Activated B cell treated with CpG ODN at 0.5 μM for 24 hours (primary cell): ENCODE measurements at regions not wholly inside any gene's neighbourhood (a gene's known extent, or its start where the extent isn't known, plus 50 kb on each side); places are given as distances from the start of the nearest gene placed in this dataset.
"Not testable (repeated sequence)": the region's sequence is repeated elsewhere in the genome, so short reads cannot be mapped to it uniquely, and the experiment has no call there.

ENCODE experiments used
- ATAC-seq: fragments of 200-7000 bp; cut with Tn5 transposase; one replicate; pipeline ENCODE4 v1.10.0; 2021; ENCODE audit warnings: low read depth, mild to moderate bottlenecking, moderate library complexity
- CTCF ChIA-PET: fragments of 350-600 bp; sonication (Branson Sonifier 250); formaldehyde crosslinking; loops from one replicate; lab custom pipeline; 2021; ENCODE audit warnings: antibody characterized with exemption; lab: Charles Lee
- POLR2A ChIA-PET: fragments of 350-600 bp; sonication (Branson Sonifier 250); formaldehyde crosslinking; loops from one replicate; lab custom pipeline; 2021; ENCODE audit warnings: antibody characterized with exemption; lab: Charles Lee
- DNase-seq: peaks from one replicate; pipeline ENCODE4 v3.0.0; 2022
- H3K27ac Mint-ChIP-seq: one replicate; pipeline ENCODE4 v1.8.0; 2020; ENCODE audit warnings: mixed read lengths
- H3K27me3 Mint-ChIP-seq: one replicate; pipeline ENCODE4 v1.8.0; 2021; ENCODE audit warnings: mixed read lengths
- H3K36me3 Mint-ChIP-seq: one replicate; pipeline ENCODE4 v1.8.0; 2021; ENCODE audit warnings: low read depth, mixed read lengths
- H3K4me1 Mint-ChIP-seq: one replicate; pipeline ENCODE4 v1.8.0; 2021; ENCODE audit warnings: mixed read lengths
- H3K4me3 Mint-ChIP-seq: one replicate; pipeline ENCODE4 v1.8.0; 2020; ENCODE audit warnings: mild to moderate bottlenecking, mixed read lengths
- H3K9me3 Mint-ChIP-seq: one replicate; pipeline ENCODE4 v1.8.0; 2020; ENCODE audit warnings: mixed read lengths
- CTCF ChIP-seq: fragments of 200-600 bp; IDR thresholded peaks from one replicate; pipeline ENCODE4 v1.8.0; 2022; ENCODE audit warnings: antibody characterized with exemption, mild to moderate bottlenecking
- intact Hi-C: fragments of 100-400 bp; cut with micrococcal nuclease; formaldehyde crosslinking; loops from one replicate; pipeline ENCODE4 v1.15.1; 2024

DNA sequence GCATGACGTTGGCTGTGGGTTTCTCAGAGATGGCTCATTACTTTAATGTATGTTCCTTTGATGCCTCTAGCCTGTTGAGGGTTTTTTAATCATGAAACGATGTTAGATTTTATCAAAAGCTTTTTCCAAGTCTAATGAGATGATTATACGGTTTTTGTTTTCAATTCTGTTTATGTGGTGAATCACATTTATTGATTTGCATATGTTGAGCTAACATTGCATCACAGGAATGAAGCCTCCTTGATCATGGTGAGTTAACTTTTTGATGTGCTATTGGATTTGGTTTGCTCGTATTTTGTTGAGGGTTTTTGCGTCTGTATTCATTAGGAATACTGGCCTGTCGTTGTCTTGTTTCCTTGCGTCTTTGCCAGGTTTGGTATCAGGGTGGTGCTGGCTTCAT, 52.3 kb upstream of the PTPN12 start:
- Mint-ChIP-seq H3K4me3 (no peak overlapping the region), H3K36me3 (no peaks in the 10 kb centered on the region), H3K4me1 (peaks cover 4% of the 10 kb centered on the region), H3K27ac (no peak overlapping the region), H3K9me3 (no peaks in the 10 kb centered on the region), H3K27me3 (peaks cover 2% of the 10 kb centered on the region)
- no peak for TF ChIP-seq CTCF
- intact Hi-C loops = no loop called here
- ATAC-seq = no peak
- ChIA-PET CTCF (no interaction called here), POLR2A (no interaction called here)
- DNase-seq = no peak

DNA sequence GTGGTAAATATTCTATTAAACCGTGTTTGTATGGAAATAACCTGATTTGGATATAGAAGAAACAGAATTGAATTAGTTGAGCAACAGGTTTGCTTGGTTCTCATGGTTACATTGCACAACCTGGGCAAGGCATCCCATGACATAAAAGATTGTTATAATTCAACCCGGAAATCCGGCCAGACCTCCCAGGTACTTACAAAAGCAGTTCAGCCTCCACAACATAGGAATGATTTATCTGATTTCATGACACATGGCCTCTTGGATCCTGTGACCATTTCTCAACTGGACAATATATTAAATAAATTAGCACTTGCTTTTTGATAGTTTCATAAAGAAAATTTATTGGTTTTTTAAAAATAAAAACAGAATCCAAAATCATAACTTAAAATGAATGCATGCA, 55.1 kb upstream of the PTPN12 start:
- Mint-ChIP-seq H3K9me3 (no peaks in the 10 kb centered on the region), H3K4me3 (no peak overlapping the region), H3K27me3 (peaks cover 2% of the 10 kb centered on the region), H3K4me1 (peaks cover 4% of the 10 kb centered on the region), H3K36me3 (no peaks in the 10 kb centered on the region), H3K27ac (no peak overlapping the region)
- ChIA-PET CTCF (no interaction called here), POLR2A (no interaction called here)
- ATAC-seq (no peak), DNase-seq (no peak)
- TF ChIP-seq CTCF = no peak
- intact Hi-C loops = no loop called here

DNA sequence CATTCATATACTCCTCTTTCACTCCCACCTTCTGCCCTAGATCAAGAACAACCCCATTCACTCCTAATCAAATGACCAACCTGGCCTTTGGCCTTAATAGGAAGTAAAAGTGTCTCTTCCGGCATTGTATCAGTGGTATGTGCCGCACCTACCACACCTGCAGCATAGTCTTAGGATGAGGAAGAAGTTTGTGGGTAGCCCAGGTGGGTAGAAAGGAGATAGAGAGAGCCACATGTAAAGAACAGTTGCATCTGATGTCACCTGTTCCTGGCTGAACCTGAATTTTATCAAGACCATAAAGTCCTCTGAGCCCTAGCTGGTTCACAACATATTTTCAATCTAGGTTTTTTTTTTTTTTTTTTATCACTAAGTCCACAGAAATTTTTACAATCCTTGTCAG, 55.5 kb upstream of the PTPN12 start:
- ChIA-PET POLR2A (no interaction called here), CTCF (no interaction called here)
- ATAC-seq (no peak), DNase-seq (no peak)
- no peak for TF ChIP-seq CTCF
- Mint-ChIP-seq H3K9me3 (no peaks in the 10 kb centered on the region), H3K27ac (no peak overlapping the region), H3K36me3 (no peaks in the 10 kb centered on the region), H3K4me1 (peaks cover 4% of the 10 kb centered on the region), H3K4me3 (no peak overlapping the region), H3K27me3 (peaks cover 2% of the 10 kb centered on the region)
- intact Hi-C loops = no loop called here

DNA sequence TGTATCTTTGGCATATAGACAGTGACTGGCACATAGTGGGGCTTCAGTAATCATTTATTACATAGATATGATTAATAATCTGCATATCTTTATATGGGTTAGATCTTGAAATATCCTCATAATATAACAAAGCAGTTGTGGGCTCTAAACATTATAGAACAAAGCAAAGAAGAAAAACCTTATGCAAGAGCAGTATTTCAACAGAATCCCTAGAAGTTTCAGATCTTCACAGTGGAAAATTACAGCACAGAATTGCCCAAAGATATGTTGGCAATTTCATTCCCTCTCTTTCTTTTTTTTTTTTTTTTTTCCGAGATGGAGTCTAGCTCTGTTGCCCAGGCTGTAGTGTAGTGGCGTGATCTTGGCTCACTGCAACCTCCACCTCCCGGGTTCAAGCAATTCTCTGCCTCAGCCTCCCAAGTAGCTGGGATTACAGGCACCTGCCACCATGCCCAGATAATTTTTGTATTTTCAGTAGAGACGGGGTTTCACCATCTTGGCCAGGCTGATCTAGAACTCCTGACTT, 56.9 kb upstream of the PTPN12 start:
- CTCF ChIA-PET, H3K4me3 Mint-ChIP-seq: not testable (repeated sequence)

DNA sequence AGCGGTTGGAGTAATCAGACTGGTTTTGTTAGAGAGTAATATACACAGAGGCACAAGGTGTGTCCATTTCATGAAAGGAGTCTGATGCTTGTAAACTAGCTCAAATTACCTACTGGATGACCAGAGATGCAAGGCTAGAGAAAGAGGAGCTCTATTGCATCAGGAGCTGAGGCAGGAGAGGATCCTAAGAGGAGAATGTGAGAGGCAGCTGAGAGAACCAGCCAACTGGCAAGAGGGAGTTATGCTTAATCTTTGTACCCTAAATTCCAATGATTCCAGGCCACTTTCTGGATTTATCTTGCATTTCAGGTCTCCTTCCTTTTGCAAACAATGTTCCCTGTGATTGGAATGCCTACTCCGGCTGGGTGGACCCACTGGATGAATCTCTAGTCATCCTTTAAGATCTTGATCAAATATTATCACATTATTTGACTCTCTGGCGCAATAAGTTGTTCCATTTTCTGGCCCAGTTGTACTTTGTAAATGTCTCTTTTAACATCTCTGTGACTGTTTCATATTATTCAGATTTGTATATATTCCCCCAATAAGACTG, 57.5 kb upstream of the PTPN12 start:
- Mint-ChIP-seq H3K27ac (no peak overlapping the region), H3K9me3 (no peaks in the 10 kb centered on the region), H3K4me3 (no peak overlapping the region), H3K4me1 (peaks cover 4% of the 10 kb centered on the region), H3K27me3 (peaks cover 2% of the 10 kb centered on the region), H3K36me3 (no peaks in the 10 kb centered on the region)
- DNase-seq = no peak
- intact Hi-C loops = loop anchor here (5.0 kb wide), 1 partner anchor 37 kb away; no protein-coding TSS in a partner anchor
- ATAC-seq = no peak
- TF ChIP-seq CTCF = no peak
- ChIA-PET POLR2A (no interaction called here), CTCF (no interaction called here)

More for the DNA sequence above, 56.9 kb upstream of the PTPN12 start:
- POLR2A ChIA-PET, H3K27ac Mint-ChIP-seq, H3K27me3 Mint-ChIP-seq, intact Hi-C loops, DNase-seq, H3K9me3 Mint-ChIP-seq, H3K36me3 Mint-ChIP-seq, ATAC-seq, H3K4me1 Mint-ChIP-seq: not testable (repeated sequence)

DNA sequence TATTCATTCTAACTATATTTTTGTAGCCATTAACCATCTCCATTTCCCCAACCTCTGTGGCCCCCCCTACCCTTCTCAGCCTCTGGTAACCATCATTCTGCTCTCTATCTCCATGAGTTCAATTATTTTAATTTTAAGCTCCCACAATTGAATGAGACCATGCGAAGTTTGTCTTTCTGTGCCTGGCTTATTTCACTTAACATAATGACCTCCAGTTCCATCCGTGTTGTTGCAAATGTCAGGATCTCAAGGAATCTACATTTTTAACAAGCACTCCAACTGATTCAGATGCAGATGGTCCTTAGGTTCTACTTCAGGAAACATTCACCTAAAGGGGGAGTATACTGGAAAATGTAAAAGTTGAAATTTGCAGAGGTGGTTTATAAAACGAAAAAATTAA, 60.2 kb upstream of the PTPN12 start:
- H3K27ac Mint-ChIP-seq = no peak overlapping the region
- no peak overlapping the region for H3K4me3 Mint-ChIP-seq
- DNase-seq = no peak
- no peaks in the 10 kb centered on the region for H3K36me3 Mint-ChIP-seq
- H3K27me3 Mint-ChIP-seq = no peaks in the 10 kb centered on the region
- ChIA-PET CTCF (no interaction called here), POLR2A (no interaction called here)
- intact Hi-C loops = loop anchor here (5.0 kb wide), 1 partner anchor 35 kb away; no protein-coding TSS in a partner anchor
- peaks cover 11% of the 10 kb centered on the region for H3K4me1 Mint-ChIP-seq
- TF ChIP-seq CTCF = no peak
- no peak for ATAC-seq
- H3K9me3 Mint-ChIP-seq = no peaks in the 10 kb centered on the region
